Smooth muscle cell (in vitro differentiated cells): ENCODE measurements at regions not wholly inside any gene's neighbourhood (a gene's known extent, or its start where the extent isn't known, plus 50 kb on each side); places are given as distances from the start of the nearest gene placed in this dataset.

ENCODE experiments used
- DNase-seq: peaks from one replicate; lab custom pipeline; 2025; ENCODE audit not compliant: unreplicated experiment; lab: John Stamatoyannopoulos, UW
- H2AFZ ChIP-seq: fragments of 200-600 bp; sonication (generic); 2 replicates; pipeline ENCODE4 v1.6.0; 2016; ENCODE audit warnings: antibody characterized with exemption, low read depth, mild to moderate bottlenecking
- H3F3A ChIP-seq: fragments of 200-600 bp; sonication (generic); 2 replicates; pipeline ENCODE4 v1.6.0; 2017; ENCODE audit warnings: antibody characterized with exemption, low read depth
- H3K27ac ChIP-seq: fragments of 200-600 bp; sonication (generic); 2 replicates; pipeline ENCODE4 v1.5.1; 2016; ENCODE audit warnings: low read depth, mild to moderate bottlenecking
- H3K27me3 ChIP-seq: fragments of 200-600 bp; sonication (generic); 2 replicates; pipeline ENCODE4 v1.6.1; 2016; ENCODE audit warnings: low read depth, mild to moderate bottlenecking
- H3K36me3 ChIP-seq: fragments of 200-600 bp; sonication (generic); 2 replicates; pipeline ENCODE4 v1.5.1; 2016; ENCODE audit warnings: low read depth
- H3K4me1 ChIP-seq: fragments of 200-600 bp; sonication (generic); 2 replicates; pipeline ENCODE4 v1.5.1; 2016; ENCODE audit warnings: low read depth
- H3K4me2 ChIP-seq: fragments of 200-600 bp; sonication (generic); 2 replicates; pipeline ENCODE4 v1.6.0; 2016; ENCODE audit warnings: mild to moderate bottlenecking
- H3K4me3 ChIP-seq: fragments of 200-600 bp; sonication (generic); 2 replicates; pipeline ENCODE4 v1.5.1; 2016; ENCODE audit warnings: mild to moderate bottlenecking
- H3K79me2 ChIP-seq: fragments of 200-600 bp; sonication (generic); 2 replicates; pipeline ENCODE4 v1.6.0; 2016; ENCODE audit warnings: low read depth, mild to moderate bottlenecking
- H3K9ac ChIP-seq: fragments of 200-600 bp; sonication (generic); 2 replicates; pipeline ENCODE4 v1.6.0; 2016; ENCODE audit warnings: low read depth
- H3K9me3 ChIP-seq: fragments of 200-600 bp; sonication (generic); replicated peaks from 2 replicates; pipeline ENCODE4 v1.5.1; 2016; ENCODE audit warnings: low read depth
- H4K20me1 ChIP-seq: fragments of 200-600 bp; sonication (generic); 2 replicates; pipeline ENCODE4 v1.6.0; 2016; ENCODE audit warnings: low read depth
- CTCF ChIP-seq: fragments of 200-600 bp; sonication (generic); IDR thresholded peaks from 2 replicates; pipeline ENCODE4 v1.5.1; 2017; ENCODE audit warnings: borderline replicate concordance, mild to moderate bottlenecking, antibody characterized with exemption; ENCODE audit not compliant: insufficient read depth, poor library complexity, severe bottlenecking
- WGBS: methylation state at CpG from one replicate; pipeline ENCODE4 v1.1.7; 2016; ENCODE audit warnings: low lambda C conversion rate; 5-methylcytosine and 5-hydroxymethylcytosine counted together

GRCh38 chr11:45532546-45532945 is 132.9 kb downstream of the CHST1 start:
- no peak overlapping the region for H3K9ac ChIP-seq
- no peak overlapping the region for H3K4me2 ChIP-seq
- DNase-seq = no peak
- no peak overlapping the region for H3K27ac ChIP-seq
- no peaks in the 10 kb centered on the region for H4K20me1 ChIP-seq
- no peaks in the 10 kb centered on the region for H3K9me3 ChIP-seq
- WGBS = 83% methylated on average over 2 of the region's 2 CpGs
- H3K27me3 ChIP-seq = peaks cover 10% of the 10 kb centered on the region
- H3K79me2 ChIP-seq = no peaks in the 10 kb centered on the region
- H3K36me3 ChIP-seq = no peaks in the 10 kb centered on the region
- TF ChIP-seq CTCF = no peak
- no peaks in the 10 kb centered on the region for H3K4me1 ChIP-seq
- no peak overlapping the region for H2AFZ ChIP-seq
- no peak overlapping the region for H3K4me3 ChIP-seq
- no peaks in the 10 kb centered on the region for H3F3A ChIP-seq

GRCh38 chr11:45530776-45531175 is 134.6 kb downstream of the CHST1 start:
- no peak overlapping the region for H3K9ac ChIP-seq
- H3K27me3 ChIP-seq = peaks cover 10% of the 10 kb centered on the region
- H3K79me2 ChIP-seq = no peaks in the 10 kb centered on the region
- H3K9me3 ChIP-seq = no peaks in the 10 kb centered on the region
- H3K4me2 ChIP-seq = no peak overlapping the region
- H3K4me1 ChIP-seq = no peaks in the 10 kb centered on the region
- no peaks in the 10 kb centered on the region for H4K20me1 ChIP-seq
- no peak for DNase-seq
- H3K4me3 ChIP-seq = no peak overlapping the region
- WGBS = 73% methylated on average over 6 of the region's 6 CpGs
- TF ChIP-seq CTCF = no peak
- no peaks in the 10 kb centered on the region for H3K36me3 ChIP-seq
- no peak overlapping the region for H3K27ac ChIP-seq
- H2AFZ ChIP-seq = no peak overlapping the region
- H3F3A ChIP-seq = no peaks in the 10 kb centered on the region

- no peaks in the 10 kb centered on the region for H3K79me2 ChIP-seq
- H4K20me1 ChIP-seq = no peaks in the 10 kb centered on the region
- no peaks in the 10 kb centered on the region for H3K4me1 ChIP-seq
- H3K27me3 ChIP-seq = peaks cover 9% of the 10 kb centered on the region
- H3K4me3 ChIP-seq = no peak overlapping the region
- H2AFZ ChIP-seq = no peak overlapping the region
- TF ChIP-seq CTCF = no peak
- no peak overlapping the region for H3K9ac ChIP-seq
- no peak for DNase-seq
- H3K4me2 ChIP-seq = no peak overlapping the region
- 95% methylated on average over 2 of the region's 2 CpGs for WGBS
- no peak overlapping the region for H3K27ac ChIP-seq
- no peaks in the 10 kb centered on the region for H3F3A ChIP-seq
- no peaks in the 10 kb centered on the region for H3K9me3 ChIP-seq
- H3K36me3 ChIP-seq = no peaks in the 10 kb centered on the region
These were observed 135.3 kb downstream of the CHST1 start for GRCh38 chr11:45530111-45530510.

- TF ChIP-seq CTCF = no peak
- DNase-seq = no peak
- Histone ChIP-seq H4K20me1 (no peaks in the 10 kb centered on the region), H3K36me3 (no peaks in the 10 kb centered on the region), H3K27ac (no peak overlapping the region), H3K4me3 (no peak overlapping the region), H2AFZ (no peak overlapping the region), H3K9ac (no peak overlapping the region), H3K79me2 (no peaks in the 10 kb centered on the region), H3K4me2 (no peak overlapping the region), H3K9me3 (no peaks in the 10 kb centered on the region), H3F3A (no peaks in the 10 kb centered on the region), H3K4me1 (no peaks in the 10 kb centered on the region), H3K27me3 (peaks cover 5% of the 10 kb centered on the region)
- WGBS = 94% methylated on average over 2 of the region's 2 CpGs
These were observed 137.0 kb downstream of the CHST1 start for GRCh38 chr11:45528435-45528834.
